HG02870 (cell line): ENCODE measurements at regions not wholly inside any gene's neighbourhood (a gene's known extent, or its start where the extent isn't known, plus 50 kb on each side); places are given as distances from the start of the nearest gene placed in this dataset.
"Not testable (repeated sequence)": the region's sequence is repeated elsewhere in the genome, so short reads cannot be mapped to it uniquely, and the experiment has no call there.

Experiments used
- ATAC-seq: cut with Tn5 transposase; IDR thresholded peaks from one replicate; pipeline ENCODE4 v1.9.1; 2021; ENCODE audit warnings: mild to moderate bottlenecking, moderate library complexity; ENCODE audit not compliant: unreplicated experiment

DNA sequence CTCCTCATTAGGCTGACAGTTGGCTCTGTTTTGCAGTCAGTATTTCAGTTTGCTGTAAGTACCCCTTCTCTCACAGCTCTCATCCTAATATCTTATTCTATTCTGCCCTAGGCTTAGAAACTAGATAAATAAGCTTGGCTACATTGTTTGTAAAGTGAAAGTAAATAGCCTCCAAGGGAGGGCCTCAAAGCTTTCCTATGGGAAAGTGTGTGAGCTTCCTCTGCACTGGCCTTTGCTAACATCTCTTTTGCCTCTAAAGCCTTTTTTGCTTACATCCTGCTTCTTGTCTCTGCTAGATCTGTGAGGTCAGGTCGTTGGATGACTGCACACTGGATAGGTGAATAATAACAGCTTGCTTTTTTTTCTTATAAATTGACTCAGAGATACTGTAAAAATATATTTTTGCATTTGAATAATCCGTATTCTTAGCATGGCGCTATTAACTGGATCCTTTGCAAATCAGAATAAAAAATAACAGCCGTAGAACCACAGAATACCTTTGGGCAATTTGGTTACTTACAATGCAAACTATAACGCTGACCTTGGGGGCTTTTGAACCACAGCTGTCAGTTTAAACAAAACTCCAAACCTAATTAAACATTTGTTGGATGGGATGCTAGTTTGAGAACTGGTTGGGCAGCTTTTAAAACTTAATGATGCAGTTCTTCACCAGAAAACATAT, 55.1 kb downstream of the TTC6 start:
- ATAC-seq: no peak

DNA sequence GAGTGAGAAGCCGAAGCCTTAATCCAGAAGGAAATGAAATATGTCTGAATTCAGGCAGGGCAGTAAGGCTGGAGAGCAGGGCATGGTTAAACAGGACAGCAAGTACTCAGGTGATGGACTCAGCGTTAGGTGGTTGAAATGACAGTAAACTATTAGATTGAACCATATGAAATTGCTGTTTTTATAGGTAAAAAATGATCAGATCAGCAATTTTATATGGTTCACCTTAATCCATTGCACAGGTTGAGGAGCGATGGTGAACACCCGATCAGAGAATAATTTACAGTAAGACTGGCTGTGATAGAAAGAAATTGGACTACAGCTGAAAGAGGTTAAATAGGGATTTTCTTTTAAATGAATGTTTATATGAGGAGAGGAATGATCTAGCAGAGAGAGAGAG, 56.6 kb downstream of the TTC6 start:
- no peak for ATAC-seq

DNA sequence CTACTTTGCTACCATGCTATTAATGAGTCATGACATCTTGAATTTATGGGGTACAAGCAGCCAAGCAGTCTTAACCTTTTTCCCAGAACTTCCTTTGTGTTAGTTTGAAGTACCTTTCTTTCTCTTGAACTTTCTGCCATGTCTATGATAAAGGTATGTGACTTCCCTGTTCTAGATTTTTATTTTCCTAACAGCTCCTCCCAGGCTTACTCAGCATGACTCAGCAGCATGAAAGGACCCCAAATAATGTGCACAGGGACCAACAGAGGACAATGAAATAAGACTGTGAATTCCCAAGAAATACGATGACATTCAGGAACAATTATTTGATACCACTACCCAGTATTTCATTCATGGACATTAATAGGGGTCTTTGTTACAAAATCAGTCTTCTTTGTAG, 60.0 kb downstream of the TTC6 start:
- ATAC-seq: no peak

DNA sequence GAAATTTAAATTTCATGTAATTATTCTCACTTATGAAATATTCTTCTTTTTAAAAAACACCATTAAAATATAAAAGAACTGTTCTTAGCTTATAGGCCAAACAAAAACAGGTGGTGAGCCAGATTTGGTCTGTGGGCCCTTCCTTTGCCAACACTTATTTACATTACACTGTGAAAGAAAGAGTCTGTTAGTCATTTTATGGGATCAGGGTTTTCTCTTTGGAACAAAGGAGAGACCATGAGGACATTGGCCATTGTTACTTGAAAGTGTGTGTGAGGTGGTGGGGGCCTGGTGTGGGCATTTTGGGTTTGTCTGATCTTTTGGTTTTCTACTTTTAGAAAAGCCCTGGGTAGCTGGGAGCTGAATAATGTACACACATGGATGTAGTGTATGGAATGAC, 62.7 kb downstream of the TTC6 start:
- ATAC-seq: no peak

DNA sequence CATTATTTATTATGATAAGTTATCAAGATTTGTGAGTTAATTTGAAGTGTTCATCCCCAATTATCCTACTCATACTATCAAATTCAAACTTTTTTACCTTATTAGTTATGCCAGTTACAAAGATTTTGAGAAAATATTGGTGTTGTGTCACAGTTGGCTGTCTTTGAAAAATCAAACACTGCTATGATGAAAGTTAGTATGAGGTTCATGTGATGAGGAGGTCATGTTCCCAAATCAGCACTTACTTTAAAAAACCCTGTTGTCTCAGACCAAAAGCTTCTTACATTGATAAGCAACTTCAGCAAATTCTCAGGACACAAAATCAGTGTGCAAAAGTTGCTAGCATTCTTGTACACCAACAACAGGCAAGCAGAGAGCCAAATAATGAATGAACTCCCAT, 68.1 kb downstream of the TTC6 start:
- ATAC-seq: no peak

DNA sequence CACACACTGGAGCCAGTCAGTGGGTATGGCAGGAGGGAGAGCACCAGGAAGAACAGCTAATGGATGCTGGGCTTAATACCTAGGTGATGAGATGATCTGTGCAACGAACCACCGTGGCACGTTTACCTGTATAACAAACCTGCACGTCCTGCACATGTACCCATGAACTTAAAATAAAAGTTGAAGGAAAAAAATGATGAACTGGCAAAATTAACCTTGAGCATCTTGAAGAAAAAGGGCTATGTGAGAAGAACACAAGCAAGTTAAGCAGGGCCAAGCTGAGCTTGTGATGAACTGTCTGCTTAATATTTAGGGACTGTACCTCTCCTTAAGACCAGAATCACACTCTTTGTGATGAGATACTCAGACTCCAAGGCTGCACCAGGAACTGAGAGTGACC, 70.0 kb downstream of the TTC6 start:
- ATAC-seq: no peak

DNA sequence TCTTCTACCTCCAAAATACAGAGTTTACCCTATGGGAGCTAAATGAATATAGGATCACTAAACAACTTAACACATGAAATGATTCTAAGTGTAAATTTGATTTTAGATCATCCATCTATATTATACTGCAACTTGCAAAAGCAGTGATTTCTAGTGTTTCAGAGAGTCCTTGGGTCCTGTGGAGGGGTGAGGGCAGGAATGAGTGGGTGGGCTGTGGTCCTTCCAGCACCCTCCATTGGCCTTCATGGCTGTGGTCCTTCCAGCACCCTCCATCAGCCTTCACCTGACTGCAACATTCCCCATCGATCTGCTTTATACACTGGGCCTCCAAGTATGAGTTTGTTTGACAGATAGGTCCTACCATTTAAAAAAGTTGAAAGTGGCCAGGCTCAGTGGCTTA, 70.5 kb downstream of the TTC6 start:
- ATAC-seq: no peak

DNA sequence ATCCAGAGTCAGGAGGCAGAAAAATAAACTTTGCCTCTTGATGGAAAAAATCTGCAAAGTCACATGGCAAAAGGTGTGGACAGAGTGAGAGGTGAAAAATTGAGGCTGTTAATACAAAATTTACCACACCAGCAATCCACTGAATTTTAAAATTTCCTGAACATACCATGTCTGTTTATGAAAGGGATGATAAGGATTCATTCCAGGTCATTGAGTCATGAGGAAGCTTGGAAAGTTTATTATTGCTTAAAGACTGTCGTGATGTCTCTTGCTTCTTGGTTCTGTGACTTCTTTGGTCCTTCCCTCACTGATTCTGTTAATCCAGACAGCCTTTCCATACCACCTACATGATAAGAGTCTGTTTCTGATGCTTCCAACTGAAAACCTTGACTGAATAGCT, 73.2 kb downstream of the TTC6 start:
- no peak for ATAC-seq

DNA sequence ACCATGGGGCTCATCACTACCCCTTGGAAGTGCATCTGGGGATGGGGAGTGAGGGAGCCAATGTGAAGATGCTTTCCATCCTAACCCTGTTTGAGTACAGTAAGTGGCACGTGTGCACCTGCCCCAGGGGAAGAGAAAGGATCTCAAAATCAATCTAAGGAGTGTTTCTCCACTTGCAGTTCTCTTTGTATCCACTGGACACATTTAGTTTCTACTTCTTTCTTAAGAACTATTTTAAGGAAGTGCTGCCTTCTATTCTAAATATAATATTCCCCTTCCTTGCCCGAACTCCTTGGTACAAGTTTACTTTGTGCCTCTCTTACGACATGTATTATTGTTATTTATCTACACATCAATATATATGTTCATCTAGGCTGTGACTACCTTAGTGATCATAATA, 73.8 kb downstream of the TTC6 start:
- ATAC-seq: no peak

DNA sequence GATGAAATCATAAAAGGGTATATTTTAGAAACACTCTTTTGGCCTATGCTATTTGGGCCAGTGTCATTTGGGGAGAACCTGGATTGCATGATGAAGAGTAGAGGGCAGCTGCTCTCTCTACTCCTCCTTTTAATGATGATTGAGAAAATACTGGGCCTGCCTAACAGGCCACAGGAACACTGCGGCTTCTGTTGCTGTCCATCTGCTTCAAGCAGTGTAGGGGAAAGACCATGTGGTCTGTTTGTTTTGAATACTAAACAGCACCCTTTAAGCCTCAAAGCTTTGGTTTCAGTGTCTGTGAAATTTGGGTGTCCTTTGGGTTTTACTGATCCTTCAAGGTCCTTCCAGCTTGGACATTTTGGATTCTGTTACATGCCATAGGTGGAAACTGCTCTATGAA, 78.0 kb downstream of the TTC6 start:
- no peak for ATAC-seq

DNA sequence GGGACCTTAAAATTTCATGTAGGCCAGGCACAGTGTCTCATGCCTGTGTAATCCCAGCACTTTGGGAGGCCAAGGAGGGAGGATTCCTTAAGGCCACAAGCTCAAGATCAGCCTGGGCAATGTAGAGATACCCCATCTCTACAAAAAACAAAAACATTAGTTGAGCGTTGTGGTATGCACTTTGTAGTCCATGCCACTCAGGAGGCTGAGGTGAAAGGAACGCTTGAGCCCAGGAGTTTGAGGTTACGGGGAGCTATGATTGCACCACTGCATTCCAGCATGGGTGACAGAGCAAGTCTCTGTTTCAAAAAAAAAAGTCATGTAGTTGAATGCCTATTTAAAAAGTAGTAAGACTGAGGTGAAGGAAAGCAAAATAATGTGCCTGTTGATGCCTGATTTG, 83.5 kb downstream of the TTC6 start:
- ATAC-seq: no peak

DNA sequence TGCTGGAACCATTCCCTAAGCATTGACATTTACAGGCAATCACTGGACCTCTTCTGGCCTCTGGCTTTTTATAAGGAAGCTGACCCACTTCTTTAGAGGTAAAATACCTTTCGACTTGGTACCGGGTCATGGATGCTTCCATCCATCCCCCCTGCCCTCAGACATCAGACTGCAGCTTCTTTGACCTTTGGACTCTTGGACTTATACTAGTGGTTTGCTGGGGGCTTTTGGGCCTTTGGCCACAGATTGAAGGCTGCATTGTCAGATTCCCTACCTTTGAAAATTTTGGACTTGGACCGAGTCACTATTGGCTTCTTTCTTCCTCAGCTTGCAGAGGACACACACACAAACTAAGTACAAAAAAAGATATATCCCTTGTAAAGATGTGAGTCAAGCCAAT, 86.1 kb downstream of the TTC6 start:
- no peak for ATAC-seq

DNA sequence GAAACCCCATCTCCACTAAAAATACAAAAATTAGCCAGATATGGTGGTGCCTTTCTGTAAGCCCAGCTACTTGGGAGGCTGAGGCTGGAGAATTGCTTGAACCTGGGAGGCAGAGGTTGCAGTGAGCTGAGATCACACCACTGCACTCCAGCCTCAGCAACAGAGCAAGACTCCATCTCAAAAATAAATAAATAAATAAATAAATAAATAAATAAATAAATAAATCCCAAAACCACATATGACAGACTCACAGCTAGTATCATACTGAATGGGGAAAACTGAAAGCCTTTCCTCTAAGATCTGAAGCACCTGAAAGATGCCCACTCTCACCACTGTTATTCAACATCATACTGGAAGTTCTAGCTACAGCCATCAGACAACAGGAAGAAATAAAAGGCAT, 97.3 kb downstream of the TTC6 start:
- ATAC-seq: not testable (repeated sequence)

DNA sequence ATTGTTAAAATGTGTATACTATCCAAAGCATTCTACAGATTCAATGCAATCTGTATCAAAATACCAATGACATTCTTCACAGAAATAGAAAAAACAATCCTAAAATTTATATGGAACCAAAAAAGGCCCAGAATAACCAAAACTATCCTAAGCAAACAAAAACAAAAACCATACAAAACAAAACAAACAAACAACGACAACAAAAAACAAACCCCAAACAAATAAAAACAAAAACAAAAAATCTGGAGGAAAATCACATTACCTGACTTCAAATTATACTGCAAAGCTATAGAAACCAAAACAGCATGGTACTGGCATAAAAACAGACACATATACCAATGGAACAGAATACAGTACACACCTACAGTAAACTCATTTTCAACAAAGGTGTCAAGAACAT, 98.0 kb downstream of the TTC6 start:
- not testable (repeated sequence) for ATAC-seq

DNA sequence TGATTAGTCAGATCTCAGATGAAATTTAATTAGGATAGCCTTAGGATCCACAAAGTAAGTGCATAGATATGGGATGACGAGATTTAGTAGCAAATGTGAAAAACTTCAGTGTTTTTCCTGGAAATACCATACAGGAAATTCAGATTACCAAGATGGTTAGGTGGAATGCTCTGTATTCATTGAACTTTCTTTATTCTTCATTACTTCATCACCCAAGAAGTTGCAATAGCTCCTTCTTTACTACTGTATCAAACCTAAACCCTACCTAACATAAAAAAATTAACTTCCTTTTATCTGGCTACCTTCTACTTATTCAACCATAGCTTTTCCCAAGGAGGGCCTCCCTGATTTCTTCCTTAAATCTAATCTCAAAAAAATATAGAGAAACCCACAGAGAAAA, 100.4 kb downstream of the TTC6 start:
- ATAC-seq: no peak

DNA sequence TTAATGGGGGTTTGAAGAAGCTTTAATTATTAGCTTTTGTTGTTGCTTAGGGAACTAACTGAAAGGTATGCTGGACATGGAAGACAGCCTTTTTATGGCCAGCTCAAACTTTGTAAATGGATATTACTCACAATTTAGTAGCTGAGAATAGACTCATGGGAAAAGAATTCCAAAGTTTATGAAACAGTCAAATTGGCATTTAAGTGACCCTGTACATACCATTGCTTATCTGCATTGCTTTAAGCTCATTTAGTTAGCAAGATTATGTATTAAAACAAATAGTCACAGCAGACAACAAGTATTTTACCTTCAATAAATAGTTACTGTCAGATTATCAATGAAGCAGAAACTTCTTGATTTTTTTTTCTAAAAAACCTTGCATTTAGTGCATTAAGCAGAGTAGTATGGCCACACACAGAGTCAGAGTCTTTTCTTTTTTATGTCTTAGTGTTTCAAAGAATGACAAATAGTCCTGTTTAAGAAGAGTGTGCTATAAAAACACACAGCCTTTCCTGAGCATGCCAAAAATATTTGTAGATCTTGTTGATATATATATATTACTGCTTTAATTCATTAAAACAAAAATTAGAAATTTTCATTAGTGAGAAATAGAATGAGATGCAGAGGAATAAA, 102.2 kb downstream of the TTC6 start:
- ATAC-seq: no peak

DNA sequence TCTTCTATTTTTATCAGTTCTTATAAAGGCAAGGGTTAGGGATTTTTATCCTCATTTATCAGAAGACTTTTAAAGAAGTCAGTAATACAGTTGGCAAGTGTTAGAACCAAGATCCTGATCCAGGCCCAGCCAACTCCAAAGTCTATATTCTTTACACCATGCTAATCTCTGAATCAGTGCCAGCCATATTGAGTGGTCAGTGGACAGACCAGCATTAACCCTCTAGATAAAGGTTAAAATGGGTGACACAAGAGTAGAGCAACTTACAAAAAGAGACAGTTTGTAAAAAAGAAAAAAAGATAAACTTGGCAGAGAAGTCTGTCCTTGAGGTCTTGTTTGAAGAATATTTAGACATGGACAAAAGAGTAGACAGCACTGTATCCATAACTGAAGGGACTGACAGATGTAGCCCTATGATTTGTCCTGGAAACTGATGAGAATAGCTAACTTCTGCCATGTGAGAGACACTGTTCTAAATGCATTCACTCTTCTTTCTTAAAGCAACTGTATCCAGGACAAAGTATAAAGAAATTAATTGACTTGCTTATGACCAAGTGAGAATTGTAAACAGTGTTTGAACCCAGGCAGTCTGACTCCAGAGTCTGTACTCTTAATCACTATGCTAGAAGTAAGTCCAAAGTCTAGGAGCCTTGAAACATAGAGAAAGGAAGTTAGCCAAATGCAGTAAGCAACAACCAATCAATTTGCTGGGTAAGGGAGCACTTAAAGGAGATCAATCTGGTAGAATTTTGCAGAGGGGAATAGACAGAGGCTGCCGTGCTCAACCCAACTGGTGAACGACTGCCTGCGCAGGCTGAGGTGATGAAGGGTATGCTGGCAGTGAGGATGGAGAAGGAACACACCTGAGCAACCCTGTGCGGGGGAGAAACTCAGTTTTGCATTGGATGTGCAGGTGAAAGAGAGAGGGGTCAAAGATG, 103.7 kb downstream of the TTC6 start:
- ATAC-seq: no peak

DNA sequence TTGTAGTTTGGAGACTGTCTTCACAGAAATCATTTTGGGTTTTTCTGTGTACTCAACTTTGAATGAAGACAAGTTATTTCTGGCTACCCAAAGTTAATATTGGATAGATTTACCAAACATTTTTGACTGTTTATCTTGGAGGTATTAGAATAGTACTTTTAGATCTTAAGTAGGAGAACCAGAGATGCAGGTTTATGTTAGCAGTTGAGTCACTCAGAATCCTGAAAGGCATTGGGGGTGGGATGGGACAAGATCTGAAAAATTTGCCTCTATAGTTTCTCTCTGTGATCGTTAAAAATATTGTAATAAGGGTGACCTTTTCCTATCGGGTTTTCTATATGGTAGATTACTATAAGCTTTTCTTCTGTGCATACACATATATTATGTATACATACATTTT, 112.3 kb downstream of the TTC6 start:
- no peak for ATAC-seq

DNA sequence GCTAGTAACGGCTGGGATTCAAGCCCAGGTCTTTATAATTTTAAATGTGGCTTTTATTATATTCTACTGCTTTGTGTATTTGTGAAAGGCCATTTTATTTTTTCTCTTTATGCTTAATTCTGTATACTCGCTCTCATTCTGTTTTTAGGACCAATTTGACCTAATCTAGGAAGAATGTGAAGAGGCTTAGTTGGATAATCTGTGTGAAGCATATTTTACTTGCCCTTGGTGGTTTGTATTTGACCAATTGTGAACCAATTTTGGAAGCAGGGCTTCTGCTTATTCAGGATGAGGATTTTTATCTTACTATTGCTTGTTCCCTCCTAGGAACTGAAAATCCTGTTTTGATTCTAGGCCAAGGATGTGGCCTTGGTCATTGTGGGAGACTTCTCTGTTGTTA, 113.1 kb downstream of the TTC6 start:
- no peak for ATAC-seq

DNA sequence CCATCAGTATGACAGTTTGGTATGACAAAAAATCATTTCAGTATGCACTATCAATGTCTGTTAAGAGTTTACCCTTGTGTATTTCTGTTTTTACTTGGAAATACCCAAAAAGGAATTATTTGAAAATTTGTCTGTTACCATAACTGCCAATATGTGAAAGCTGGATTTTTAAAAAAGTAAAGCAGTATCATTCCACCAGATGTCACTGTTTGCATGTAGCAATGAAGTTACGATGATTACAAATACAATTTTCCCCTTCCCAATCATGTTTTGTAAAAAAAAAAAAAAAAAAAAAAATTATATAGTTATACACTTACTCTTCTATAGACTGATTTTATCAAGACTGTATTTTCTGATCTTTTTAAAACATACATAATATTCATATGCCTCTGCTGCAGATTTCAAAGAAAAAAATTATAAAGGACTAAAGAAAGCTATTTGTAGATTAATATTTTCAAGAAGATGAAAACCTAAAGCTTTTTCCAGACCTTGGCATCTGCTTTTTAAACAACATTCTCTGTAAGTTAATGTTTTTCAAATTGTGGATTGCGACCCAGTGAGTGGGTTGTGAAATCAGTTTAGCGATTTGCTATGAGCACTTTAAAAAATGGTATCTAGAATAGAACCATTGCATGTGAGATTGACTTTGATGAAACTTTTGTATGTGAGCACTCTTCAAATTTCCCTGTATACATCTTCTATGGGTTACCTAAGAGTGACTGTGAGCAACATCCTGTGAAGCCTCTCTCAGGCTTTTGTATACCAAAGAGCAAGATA, 114.2 kb downstream of the TTC6 start:
- no peak for ATAC-seq

DNA sequence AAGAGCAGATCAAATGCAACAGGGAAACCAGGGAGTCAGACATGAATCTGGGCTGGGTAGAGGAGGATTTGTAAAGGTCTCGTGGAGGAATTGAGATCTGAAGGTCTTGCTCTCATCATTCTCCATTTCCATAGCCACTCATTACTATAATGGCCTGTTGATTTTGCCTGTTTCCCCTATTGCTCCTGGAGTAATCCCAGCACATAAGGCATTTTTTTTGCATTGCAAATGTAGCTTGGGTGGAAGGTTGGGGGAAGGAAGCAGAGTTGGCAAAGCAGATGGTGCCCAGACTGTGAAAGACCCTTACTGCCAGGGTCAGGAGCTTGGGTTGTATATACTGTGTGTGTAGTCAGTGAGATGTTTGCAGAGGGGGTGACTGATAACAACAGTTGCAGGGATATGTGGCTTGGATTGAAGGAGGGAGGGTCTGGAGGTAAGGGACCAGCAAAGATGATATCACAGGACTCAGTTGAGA, 116.0 kb downstream of the TTC6 start:
- ATAC-seq: no peak
